Astrocyte (in vitro differentiated cells and primary cell): ENCODE measurements at regions not wholly inside any gene's neighbourhood (a gene's known extent, or its start where the extent isn't known, plus 50 kb on each side); places are given as distances from the start of the nearest gene placed in this dataset.

Source experiments
- DNase-seq: peaks from one replicate; pipeline ENCODE4 v3.0.0-alpha.2; 2010; ENCODE audit warnings: low read depth
- FAIRE-seq: peaks from 2 replicates; lab custom pipeline; 2011; peaks lifted over from hg19 to GRCh38; lab: Jason Lieb, UNC
- H2AFZ ChIP-seq: 2 replicates; pipeline ENCODE4 v1.6.0; 2012; ENCODE audit warnings: low read depth, low read length, inconsistent platforms
- H3K27ac ChIP-seq: 2 replicates; pipeline ENCODE4 v1.5.1; 2011; ENCODE audit warnings: low read depth, low read length, inconsistent platforms
- H3K27me3 ChIP-seq: 2 replicates; pipeline ENCODE4 v1.6.0; 2011; ENCODE audit warnings: low read length, inconsistent platforms; ENCODE audit not compliant: insufficient read depth
- H3K36me3 ChIP-seq: 2 replicates; pipeline ENCODE4 v1.5.1; 2011; ENCODE audit warnings: low read length, inconsistent platforms; ENCODE audit not compliant: insufficient read depth
- H3K4me1 ChIP-seq: 2 replicates; pipeline ENCODE4 v1.5.1; 2011; ENCODE audit warnings: low read length, inconsistent platforms; ENCODE audit not compliant: insufficient read depth
- H3K4me2 ChIP-seq: 2 replicates; pipeline ENCODE4 v1.6.0; 2012; ENCODE audit warnings: low read length, inconsistent platforms
- H3K4me3 ChIP-seq: 2 replicates; pipeline ENCODE4 v1.5.1; 2011; ENCODE audit warnings: low read depth, mild to moderate bottlenecking, low read length, inconsistent platforms; ENCODE audit not compliant: insufficient read depth
- H3K79me2 ChIP-seq: 2 replicates; pipeline ENCODE4 v1.6.0; 2012; ENCODE audit warnings: mild to moderate bottlenecking, low read length, inconsistent platforms; ENCODE audit not compliant: insufficient read depth
- H3K9ac ChIP-seq: 2 replicates; pipeline ENCODE4 v1.6.0; 2012; ENCODE audit warnings: mild to moderate bottlenecking, low read length, inconsistent platforms
- H3K9me3 ChIP-seq: 2 replicates; pipeline ENCODE4 v1.5.1; 2012; ENCODE audit warnings: low read depth, mild to moderate bottlenecking, low read length, inconsistent platforms; ENCODE audit not compliant: insufficient read depth
- H4K20me1 ChIP-seq: 2 replicates; pipeline ENCODE4 v1.6.0; 2012; ENCODE audit warnings: low read length, inconsistent platforms; ENCODE audit not compliant: insufficient read depth
- H3K27ac Mint-ChIP-seq: one replicate; pipeline ENCODE4 v1.8.0; 2021; ENCODE audit warnings: mild to moderate bottlenecking, mixed read lengths; ENCODE audit not compliant: unreplicated experiment
- H3K27me3 Mint-ChIP-seq: one replicate; pipeline ENCODE4 v1.8.0; 2021; ENCODE audit warnings: low read depth, mixed read lengths; ENCODE audit not compliant: unreplicated experiment
- H3K36me3 Mint-ChIP-seq: one replicate; pipeline ENCODE4 v1.8.0; 2021; ENCODE audit warnings: low read depth, mixed read lengths; ENCODE audit not compliant: unreplicated experiment
- H3K4me1 Mint-ChIP-seq: one replicate; pipeline ENCODE4 v1.8.0; 2021; ENCODE audit warnings: low read depth, mixed read lengths; ENCODE audit not compliant: unreplicated experiment
- H3K4me3 Mint-ChIP-seq: one replicate; pipeline ENCODE4 v1.8.0; 2021; ENCODE audit warnings: mild to moderate bottlenecking, moderate library complexity, mixed read lengths; ENCODE audit not compliant: unreplicated experiment
- H3K9me3 Mint-ChIP-seq: one replicate; pipeline ENCODE4 v1.8.0; 2021; ENCODE audit warnings: mild to moderate bottlenecking, mixed read lengths; ENCODE audit not compliant: unreplicated experiment
- EZH2 ChIP-seq: IDR thresholded peaks from 2 replicates; pipeline ENCODE4 v1.6.1; 2012; ENCODE audit warnings: mild to moderate bottlenecking, low read length, inconsistent platforms; ENCODE audit not compliant: insufficient read depth
- TF ChIP-seq, protein P1 (sequence below): IDR thresholded peaks from 2 replicates; pipeline ENCODE4 v1.5.1; 2011; ENCODE audit warnings: low read depth, mild to moderate bottlenecking, inconsistent platforms, low read length, moderate library complexity; ENCODE audit not compliant: insufficient read depth

- H3K27ac Mint-ChIP-seq, result no peak overlapping the region
- H3K9me3 Mint-ChIP-seq, result peaks cover 2% of the 10 kb centered on the region
- Histone ChIP-seq H3K27ac (no peak overlapping the region), H3K9me3 (no peaks in the 10 kb centered on the region), H3K4me1 (no peaks in the 10 kb centered on the region), H3K36me3 (no peaks in the 10 kb centered on the region), H3K79me2 (no peaks in the 10 kb centered on the region), H3K4me2 (no peak overlapping the region), H3K9ac (no peak overlapping the region), H4K20me1 (no peaks in the 10 kb centered on the region), H3K4me3 (no peak overlapping the region), H2AFZ (no peak overlapping the region), H3K27me3 (no peaks in the 10 kb centered on the region)
- no peaks in the 10 kb centered on the region for H3K27me3 Mint-ChIP-seq
- DNase-seq (no peak), FAIRE-seq (no peak)
- no peaks in the 10 kb centered on the region for H3K4me1 Mint-ChIP-seq
- TF ChIP-seq, protein P1, sequence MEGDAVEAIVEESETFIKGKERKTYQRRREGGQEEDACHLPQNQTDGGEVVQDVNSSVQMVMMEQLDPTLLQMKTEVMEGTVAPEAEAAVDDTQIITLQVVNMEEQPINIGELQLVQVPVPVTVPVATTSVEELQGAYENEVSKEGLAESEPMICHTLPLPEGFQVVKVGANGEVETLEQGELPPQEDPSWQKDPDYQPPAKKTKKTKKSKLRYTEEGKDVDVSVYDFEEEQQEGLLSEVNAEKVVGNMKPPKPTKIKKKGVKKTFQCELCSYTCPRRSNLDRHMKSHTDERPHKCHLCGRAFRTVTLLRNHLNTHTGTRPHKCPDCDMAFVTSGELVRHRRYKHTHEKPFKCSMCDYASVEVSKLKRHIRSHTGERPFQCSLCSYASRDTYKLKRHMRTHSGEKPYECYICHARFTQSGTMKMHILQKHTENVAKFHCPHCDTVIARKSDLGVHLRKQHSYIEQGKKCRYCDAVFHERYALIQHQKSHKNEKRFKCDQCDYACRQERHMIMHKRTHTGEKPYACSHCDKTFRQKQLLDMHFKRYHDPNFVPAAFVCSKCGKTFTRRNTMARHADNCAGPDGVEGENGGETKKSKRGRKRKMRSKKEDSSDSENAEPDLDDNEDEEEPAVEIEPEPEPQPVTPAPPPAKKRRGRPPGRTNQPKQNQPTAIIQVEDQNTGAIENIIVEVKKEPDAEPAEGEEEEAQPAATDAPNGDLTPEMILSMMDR, result no peak
- TF ChIP-seq EZH2, result no peak
- H3K36me3 Mint-ChIP-seq, result no peaks in the 10 kb centered on the region
- H3K4me3 Mint-ChIP-seq, result no peak overlapping the region
Observed at GRCh38 chr13:82116422-82116989, 1765.8 kb downstream of the SLITRK1 start.

DNA sequence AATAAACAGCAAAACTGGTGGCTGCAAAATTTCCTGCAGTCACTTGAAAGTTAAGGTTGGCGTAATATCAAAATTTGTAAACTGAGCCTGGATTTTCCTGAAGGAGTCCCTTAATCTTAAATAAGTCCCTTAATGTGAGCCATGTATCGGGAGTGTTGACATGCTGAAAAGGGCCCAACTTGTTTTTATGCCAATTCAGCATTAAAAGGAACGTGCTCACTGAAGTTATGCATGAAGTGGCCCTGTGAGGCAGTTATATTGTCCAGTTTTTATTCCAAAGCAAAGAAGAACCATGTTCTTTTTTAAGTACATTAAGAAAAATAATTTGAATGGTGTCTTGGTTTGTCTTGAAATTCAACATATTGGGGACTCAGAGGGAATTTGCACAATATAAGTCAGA is 1766.9 kb downstream of the SLITRK1 start:
- H3K9me3 Mint-ChIP-seq, result peaks cover 2% of the 10 kb centered on the region
- Histone ChIP-seq H3K4me2 (no peak overlapping the region), H3K4me1 (no peaks in the 10 kb centered on the region), H3K27me3 (no peaks in the 10 kb centered on the region), H3K36me3 (no peaks in the 10 kb centered on the region), H3K9me3 (no peaks in the 10 kb centered on the region), H3K79me2 (no peaks in the 10 kb centered on the region), H3K4me3 (no peak overlapping the region), H2AFZ (no peak overlapping the region), H3K27ac (no peak overlapping the region), H4K20me1 (no peaks in the 10 kb centered on the region), H3K9ac (no peak overlapping the region)
- DNase-seq (no peak), FAIRE-seq (no peak)
- no peak overlapping the region for H3K27ac Mint-ChIP-seq
- H3K4me3 Mint-ChIP-seq, result no peak overlapping the region
- H3K4me1 Mint-ChIP-seq, result no peaks in the 10 kb centered on the region
- no peaks in the 10 kb centered on the region for H3K36me3 Mint-ChIP-seq
- H3K27me3 Mint-ChIP-seq, result no peaks in the 10 kb centered on the region
- TF ChIP-seq, protein P1, result no peak
- TF ChIP-seq EZH2, result no peak

- H3K4me3 Mint-ChIP-seq, result no peak overlapping the region
- Histone ChIP-seq H4K20me1 (no peaks in the 10 kb centered on the region), H3K4me1 (no peaks in the 10 kb centered on the region), H2AFZ (no peak overlapping the region), H3K9ac (no peak overlapping the region), H3K36me3 (no peaks in the 10 kb centered on the region), H3K4me2 (no peak overlapping the region), H3K27me3 (no peaks in the 10 kb centered on the region), H3K4me3 (no peak overlapping the region), H3K79me2 (no peaks in the 10 kb centered on the region), H3K27ac (no peak overlapping the region), H3K9me3 (no peaks in the 10 kb centered on the region)
- no peak for TF ChIP-seq EZH2
- TF ChIP-seq, protein P1, result no peak
- DNase-seq (no peak), FAIRE-seq (no peak)
- H3K27me3 Mint-ChIP-seq, result no peaks in the 10 kb centered on the region
- no peak overlapping the region for H3K27ac Mint-ChIP-seq
- no peaks in the 10 kb centered on the region for H3K36me3 Mint-ChIP-seq
- no peaks in the 10 kb centered on the region for H3K4me1 Mint-ChIP-seq
- H3K9me3 Mint-ChIP-seq, result no peaks in the 10 kb centered on the region
Observed at GRCh38 chr13:82096256-82096655, 1755.3 kb upstream of the SPRY2 start.
